Panc1 (cell line): ENCODE measurements at regions not wholly inside any gene's neighbourhood (a gene's known extent, or its start where the extent isn't known, plus 50 kb on each side); places are given as distances from the start of the nearest gene placed in this dataset.

Source experiments
- ATAC-seq: fragments of 200-7000 bp; cut with Tn5 transposase; 2 replicates; pipeline ENCODE4 v1.9.1; 2020; ENCODE audit warnings: mild to moderate bottlenecking, moderate library complexity
- BruUV-seq: library from RNA; stranded (reverse); fragments of 400-500 nt; replicated peaks from 2 replicates; lab custom pipeline; 2021; lab: Mats Ljungman, UMichigan
- CTCF ChIA-PET: fragments of 300-600 bp; sonication (Branson Sonifier 250); formaldehyde crosslinking; loops from one replicate; lab custom pipeline; 2022; ENCODE audit warnings: antibody characterized with exemption; lab: Charles Lee
- POLR2A ChIA-PET: fragments of 300-600 bp; sonication (Branson Sonifier 250); formaldehyde crosslinking; loops from one replicate; lab custom pipeline; 2022; ENCODE audit warnings: antibody characterized with exemption; lab: Charles Lee
- DNase-seq: peaks from one replicate; pipeline ENCODE4 v3.0.0-alpha.2; 2010; ENCODE audit warnings: low read depth, low spot score
- H3K27ac ChIP-seq: 2 replicates; pipeline ENCODE4 v1.5.1; 2011; ENCODE audit warnings: mild to moderate bottlenecking, low read length, inconsistent platforms
- H3K27me3 ChIP-seq: fragments of 200-500 bp; sonication (Bioruptor generic); 2 replicates; pipeline ENCODE4 v1.6.0; 2014; ENCODE audit warnings: low read length, inconsistent platforms; ENCODE audit not compliant: control insufficient read depth, insufficient read depth
- H3K36me3 ChIP-seq: fragments of 200-500 bp; sonication (Bioruptor generic); 2 replicates; pipeline ENCODE4 v1.5.1; 2014; ENCODE audit warnings: inconsistent platforms, mild to moderate bottlenecking, low read length, moderate library complexity; ENCODE audit not compliant: control insufficient read depth, insufficient read depth
- H3K4me1 ChIP-seq: 2 replicates; pipeline ENCODE4 v1.5.1; 2011; ENCODE audit warnings: inconsistent platforms, mild to moderate bottlenecking, low read length, moderate library complexity; ENCODE audit not compliant: control insufficient read depth, insufficient read depth
- H3K4me3 ChIP-seq, 2 experiments: 2 replicates each; pipeline ENCODE4 v1.5.1; 2011 to 2012; ENCODE audit warnings: low read depth in 2 of 2, low read length in 2 of 2, mild to moderate bottlenecking in 2 of 2, inconsistent platforms in 1 of 2, moderate library complexity in 1 of 2
- H3K9me3 ChIP-seq: fragments of 200-500 bp; sonication (Bioruptor generic); 2 replicates; pipeline ENCODE4 v1.5.1; 2014; ENCODE audit warnings: low read depth, mild to moderate bottlenecking, inconsistent platforms, low read length, moderate library complexity; ENCODE audit not compliant: control insufficient read depth, insufficient read depth
- CTCF ChIP-seq: fragments of 450-650 bp; IDR thresholded peaks from 2 replicates; pipeline ENCODE4 v1.5.1; 2017; ENCODE audit warnings: mild to moderate bottlenecking
- POLR2AphosphoS5 ChIP-seq: IDR thresholded peaks from 2 replicates; pipeline ENCODE4 v1.6.1; 2012; ENCODE audit warnings: mild to moderate bottlenecking, low read depth, low read length, moderate library complexity
- SIN3A ChIP-seq: IDR thresholded peaks from 2 replicates; pipeline ENCODE4 v1.6.1; 2012; ENCODE audit warnings: low read depth, mild to moderate bottlenecking, low read length, moderate library complexity, borderline replicate concordance; ENCODE audit not compliant: insufficient read depth
- TCF7L2 ChIP-seq: IDR thresholded peaks from 2 replicates; pipeline ENCODE4 v1.6.1; 2011; ENCODE audit warnings: mild to moderate bottlenecking, low read depth, low read length, inconsistent platforms
- in situ Hi-C: cut with HindIII; loops from 2 replicates; pipeline ENCODE4 v1.10.0; 2016; ENCODE audit warnings: low sequenced_read_pairs, low pct_unique_long_range_greater_than_20kb
- intact Hi-C: fragments of 100-400 bp; cut with micrococcal nuclease; formaldehyde crosslinking; loops from one replicate; pipeline ENCODE4 v1.10.0; 2022; ENCODE audit not compliant: unreplicated experiment
- TF ChIP-seq, protein P1 (sequence below), 2 experiments: IDR thresholded peaks; 2 replicates each; pipeline ENCODE4 v1.6.1; 2011 to 2012; ENCODE audit warnings: low read depth in 2 of 2, control low read depth in 1 of 2, low read length in 1 of 2, mild to moderate bottlenecking in 1 of 2, moderate library complexity in 1 of 2; ENCODE audit not compliant: insufficient read depth in 1 of 2

- Histone ChIP-seq H3K27me3 (no peaks in the 10 kb centered on the region), H3K36me3 (no peaks in the 10 kb centered on the region), H3K4me3 (no peak overlapping the region), H3K9me3 (no peaks in the 10 kb centered on the region), H3K4me1 (no peaks in the 10 kb centered on the region), H3K27ac (no peak overlapping the region)
- in situ Hi-C loops: no loop called here
- ChIA-PET CTCF (no interaction called here), POLR2A (no interaction called here)
- DNase-seq: no peak
- intact Hi-C loops: no loop called here
- TF ChIP-seq, protein P1, sequence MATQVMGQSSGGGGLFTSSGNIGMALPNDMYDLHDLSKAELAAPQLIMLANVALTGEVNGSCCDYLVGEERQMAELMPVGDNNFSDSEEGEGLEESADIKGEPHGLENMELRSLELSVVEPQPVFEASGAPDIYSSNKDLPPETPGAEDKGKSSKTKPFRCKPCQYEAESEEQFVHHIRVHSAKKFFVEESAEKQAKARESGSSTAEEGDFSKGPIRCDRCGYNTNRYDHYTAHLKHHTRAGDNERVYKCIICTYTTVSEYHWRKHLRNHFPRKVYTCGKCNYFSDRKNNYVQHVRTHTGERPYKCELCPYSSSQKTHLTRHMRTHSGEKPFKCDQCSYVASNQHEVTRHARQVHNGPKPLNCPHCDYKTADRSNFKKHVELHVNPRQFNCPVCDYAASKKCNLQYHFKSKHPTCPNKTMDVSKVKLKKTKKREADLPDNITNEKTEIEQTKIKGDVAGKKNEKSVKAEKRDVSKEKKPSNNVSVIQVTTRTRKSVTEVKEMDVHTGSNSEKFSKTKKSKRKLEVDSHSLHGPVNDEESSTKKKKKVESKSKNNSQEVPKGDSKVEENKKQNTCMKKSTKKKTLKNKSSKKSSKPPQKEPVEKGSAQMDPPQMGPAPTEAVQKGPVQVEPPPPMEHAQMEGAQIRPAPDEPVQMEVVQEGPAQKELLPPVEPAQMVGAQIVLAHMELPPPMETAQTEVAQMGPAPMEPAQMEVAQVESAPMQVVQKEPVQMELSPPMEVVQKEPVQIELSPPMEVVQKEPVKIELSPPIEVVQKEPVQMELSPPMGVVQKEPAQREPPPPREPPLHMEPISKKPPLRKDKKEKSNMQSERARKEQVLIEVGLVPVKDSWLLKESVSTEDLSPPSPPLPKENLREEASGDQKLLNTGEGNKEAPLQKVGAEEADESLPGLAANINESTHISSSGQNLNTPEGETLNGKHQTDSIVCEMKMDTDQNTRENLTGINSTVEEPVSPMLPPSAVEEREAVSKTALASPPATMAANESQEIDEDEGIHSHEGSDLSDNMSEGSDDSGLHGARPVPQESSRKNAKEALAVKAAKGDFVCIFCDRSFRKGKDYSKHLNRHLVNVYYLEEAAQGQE (IDR thresholded peaks at IDR 0.05; ENCODE audit: insufficient read depth in 1 of 2, low read depth in 2 of 2, low read length in 1 of 2): no peak
- TF ChIP-seq SIN3A (no peak), POLR2AphosphoS5 (no peak), TCF7L2 (no peak), CTCF (no peak)
- no peak for ATAC-seq
- no TSS peak for BruUV-seq
Observed at GRCh38 chr4:178811356-178811755, 1369.1 kb upstream of the AGA start.

- ChIA-PET POLR2A (no interaction called here), CTCF (no interaction called here)
- in situ Hi-C loops (no loop called here), intact Hi-C loops (no loop called here)
- no peaks in the 10 kb centered on the region for H3K36me3 ChIP-seq
- no peaks in the 10 kb centered on the region for H3K4me1 ChIP-seq
- no peaks in the 10 kb centered on the region for H3K27me3 ChIP-seq
- BruUV-seq: no TSS peak
- no peaks in the 10 kb centered on the region for H3K9me3 ChIP-seq
- no peak overlapping the region for H3K27ac ChIP-seq
- no peak for DNase-seq
- H3K4me3 ChIP-seq: no peak overlapping the region
- ATAC-seq: no peak
- no peak for TF ChIP-seq POLR2AphosphoS5
- TF ChIP-seq CTCF: no peak
- no peak for TF ChIP-seq TCF7L2
- TF ChIP-seq SIN3A: no peak
- TF ChIP-seq, protein P1 (IDR thresholded peaks at IDR 0.05; ENCODE audit: insufficient read depth in 1 of 2, low read depth in 2 of 2, low read length in 1 of 2): no peak
Observed at GRCh38 chr4:178812866-178813265, 1370.6 kb upstream of the AGA start.
